HG02938 (cell line): ENCODE measurements at regions not wholly inside any gene's neighbourhood (a gene's known extent, or its start where the extent isn't known, plus 50 kb on each side); places are given as distances from the start of the nearest gene placed in this dataset.

Experiments used
- ATAC-seq: cut with Tn5 transposase; IDR thresholded peaks from one replicate; pipeline ENCODE4 v1.9.1; 2021; ENCODE audit warnings: mild to moderate bottlenecking, moderate library complexity; ENCODE audit not compliant: unreplicated experiment

DNA sequence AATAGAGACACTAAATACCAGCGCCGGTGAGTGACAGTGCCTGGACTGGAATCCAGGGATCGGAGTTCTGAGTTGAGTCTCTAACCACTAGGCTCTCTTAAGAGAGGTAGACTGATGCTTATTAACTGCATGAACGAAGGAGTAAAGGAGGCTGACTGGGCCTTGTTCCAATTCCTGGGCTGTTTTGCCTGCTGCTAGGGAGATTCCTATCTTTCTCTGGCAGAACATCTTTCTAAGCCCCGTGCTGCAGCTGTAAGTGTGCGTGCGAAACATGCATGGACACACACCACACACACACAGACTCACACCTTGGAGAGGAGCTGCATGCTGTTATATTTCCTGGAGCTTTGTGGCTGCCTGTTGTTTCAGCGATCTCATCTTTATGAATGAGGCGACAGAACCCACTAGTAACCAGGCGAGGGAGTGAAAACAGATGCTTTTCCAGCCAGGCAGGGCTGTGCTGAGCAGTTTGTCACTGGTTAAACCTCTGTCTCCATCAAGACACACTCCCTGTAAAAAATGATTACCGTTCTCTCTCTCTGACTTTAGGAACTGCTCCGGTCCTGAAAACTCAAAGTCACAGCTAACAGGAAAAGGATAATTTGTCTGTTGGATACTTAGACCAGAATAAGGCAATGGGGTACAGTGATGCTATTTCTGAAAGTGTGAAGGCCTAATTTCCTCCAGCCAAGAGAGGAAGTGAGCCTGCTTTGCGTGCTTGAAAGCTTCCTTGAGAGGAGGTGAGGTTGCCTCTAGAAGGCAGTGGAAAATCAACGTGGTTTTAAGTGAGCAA is 157.4 kb upstream of the ZNF217 start:
- ATAC-seq = peak; percentile 86

- no peak for ATAC-seq
Measured at GRCh38 chr20:53749499-53749898, 155.9 kb upstream of the ZNF217 start.

GRCh38 chr20:53748821-53749421 is 155.3 kb upstream of the ZNF217 start:
- ATAC-seq = no peak

GRCh38 chr20:53748176-53748575 is 154.5 kb upstream of the ZNF217 start:
- ATAC-seq = no peak

DNA sequence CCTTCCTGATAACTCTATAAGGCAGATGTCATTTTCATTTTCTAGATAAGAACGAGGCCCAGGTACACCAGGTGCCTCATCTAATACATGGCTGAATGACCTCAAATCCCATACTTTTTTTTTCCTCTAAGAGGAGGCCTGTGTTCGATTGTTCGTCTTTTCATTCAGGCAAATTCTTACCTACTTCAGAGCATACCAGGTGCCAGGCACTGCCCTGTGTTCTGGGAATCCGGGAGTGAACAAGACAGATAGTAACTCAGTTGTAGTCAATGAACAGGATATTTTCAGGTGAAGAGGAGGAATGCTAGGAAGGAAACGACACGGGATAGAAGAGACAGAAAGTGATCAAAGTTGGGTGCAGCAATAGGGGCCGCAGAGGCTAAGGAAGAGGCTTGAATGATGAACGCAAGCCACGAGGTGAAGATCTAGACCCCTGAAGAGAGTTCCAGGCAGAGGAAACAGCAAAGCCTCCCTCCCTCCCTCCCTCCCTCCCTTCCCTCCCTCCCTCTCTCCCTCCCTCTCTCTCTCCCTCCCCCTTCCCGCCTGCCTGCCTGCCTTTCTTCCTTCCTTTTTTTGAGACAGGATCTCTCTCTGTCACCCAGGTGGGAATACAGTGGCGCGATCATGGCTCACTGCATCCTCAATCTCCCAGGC is 150.1 kb upstream of the ZNF217 start:
- ATAC-seq = no peak

- no peak for ATAC-seq
Measured at GRCh38 chr20:53742685-53743081, 149.0 kb upstream of the ZNF217 start.

DNA sequence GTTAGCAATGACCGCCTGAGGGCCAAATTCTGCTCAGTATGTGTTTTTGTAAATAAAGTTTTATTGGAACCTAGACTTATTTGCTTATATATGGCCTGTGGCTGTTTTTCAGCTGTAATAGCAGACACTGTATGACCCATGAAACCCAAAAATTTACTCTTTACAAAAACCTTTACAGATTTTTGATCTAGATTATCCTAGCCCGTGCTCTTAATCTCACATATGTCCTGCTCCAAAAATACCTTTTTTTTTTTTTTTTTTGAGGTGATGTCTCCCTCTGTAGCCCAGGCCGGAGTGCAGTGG is 148.0 kb upstream of the ZNF217 start:
- no peak for ATAC-seq

DNA sequence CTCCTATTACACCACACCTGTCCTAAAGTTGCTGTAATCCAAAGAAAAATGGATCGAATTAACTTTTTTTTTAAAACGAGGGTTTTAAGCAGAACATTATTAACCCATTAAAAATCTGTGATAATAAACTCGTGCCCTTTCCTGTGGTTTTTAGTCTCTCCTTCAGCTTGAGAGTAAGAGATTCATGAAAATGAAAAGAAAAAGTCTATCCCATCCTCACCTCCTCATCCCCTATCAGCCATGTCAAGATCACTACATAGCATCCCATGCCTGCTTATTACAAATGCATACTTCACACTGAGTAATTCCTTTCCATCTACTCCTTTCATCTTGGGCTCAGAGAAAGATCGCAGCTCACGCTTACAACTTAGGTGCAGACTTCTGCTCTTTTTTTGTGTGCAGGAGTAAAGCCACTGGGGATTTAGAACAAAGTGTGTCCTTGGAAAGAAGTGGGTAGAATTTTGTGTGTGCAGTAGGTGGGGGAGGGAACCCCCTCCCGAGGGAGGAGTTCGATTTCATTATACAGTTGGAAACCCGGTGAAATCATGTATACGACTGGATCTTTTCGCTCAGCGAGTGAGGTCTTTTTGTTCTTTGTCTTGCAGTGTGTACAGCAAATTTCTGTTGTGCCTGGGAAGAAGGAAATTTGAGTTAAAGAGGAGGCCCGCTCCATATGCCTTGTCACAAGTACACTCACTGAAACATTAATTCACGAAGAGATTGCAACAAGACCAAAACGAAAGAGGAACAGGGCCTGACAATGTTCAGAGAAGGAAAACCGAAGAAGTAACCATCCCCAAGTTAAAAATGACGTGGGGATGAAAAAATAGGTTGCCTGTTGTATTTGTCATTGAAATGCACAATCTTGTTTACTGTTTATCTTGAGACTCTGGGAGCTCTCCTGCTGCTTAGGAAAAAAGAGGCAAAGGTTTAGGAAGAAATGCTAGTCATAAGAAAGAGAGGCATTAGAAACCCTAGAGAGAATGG is 146.5 kb upstream of the ZNF217 start:
- peak; percentile 50 for ATAC-seq

- ATAC-seq = no peak
Measured at GRCh38 chr20:53738945-53739798, 145.5 kb upstream of the ZNF217 start.

DNA sequence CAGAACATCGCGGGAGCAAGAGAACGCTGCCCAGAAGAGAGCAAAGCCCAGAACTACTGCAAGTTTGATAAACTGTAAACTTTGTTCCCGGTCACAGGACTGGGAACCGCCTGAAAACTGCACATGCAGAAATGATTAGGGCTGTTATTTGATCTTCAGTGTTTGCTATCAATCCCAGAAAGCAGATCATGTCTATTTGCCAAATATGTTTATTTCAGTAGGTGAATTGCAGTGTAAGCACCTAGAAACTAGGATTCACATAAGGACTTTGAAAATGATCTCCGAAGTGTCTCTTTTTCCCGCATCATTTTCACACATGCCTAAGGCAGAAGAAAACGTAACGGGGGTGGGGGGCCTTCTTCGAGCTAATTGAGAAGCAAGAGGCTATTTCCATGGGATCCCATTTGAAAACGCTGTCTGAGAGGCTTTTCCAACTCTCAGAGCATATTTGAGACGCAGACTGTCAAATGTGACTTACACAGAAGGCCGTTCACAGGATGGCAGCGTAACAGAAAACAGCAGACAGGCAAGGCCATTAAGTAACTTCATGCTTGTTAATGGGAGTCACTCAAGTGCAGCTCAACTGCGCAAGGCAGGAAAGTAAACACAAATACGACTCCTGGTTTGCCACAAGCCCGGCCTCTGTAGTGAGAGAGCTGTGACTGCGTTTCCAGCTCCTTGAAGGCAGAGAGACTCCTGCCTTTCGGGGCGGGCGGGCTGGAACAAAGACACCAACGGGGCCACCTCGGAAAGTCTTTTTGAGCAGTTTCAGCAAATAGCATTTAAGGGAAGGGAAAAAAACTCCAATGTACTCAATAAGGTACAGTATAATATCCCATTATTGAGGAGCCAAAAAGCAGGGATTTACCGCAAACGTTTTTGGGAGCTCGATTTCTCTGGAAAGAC is 144.7 kb upstream of the ZNF217 start:
- no peak for ATAC-seq

- ATAC-seq = no peak
Measured at GRCh38 chr20:53737396-53738038, 143.9 kb upstream of the ZNF217 start.

DNA sequence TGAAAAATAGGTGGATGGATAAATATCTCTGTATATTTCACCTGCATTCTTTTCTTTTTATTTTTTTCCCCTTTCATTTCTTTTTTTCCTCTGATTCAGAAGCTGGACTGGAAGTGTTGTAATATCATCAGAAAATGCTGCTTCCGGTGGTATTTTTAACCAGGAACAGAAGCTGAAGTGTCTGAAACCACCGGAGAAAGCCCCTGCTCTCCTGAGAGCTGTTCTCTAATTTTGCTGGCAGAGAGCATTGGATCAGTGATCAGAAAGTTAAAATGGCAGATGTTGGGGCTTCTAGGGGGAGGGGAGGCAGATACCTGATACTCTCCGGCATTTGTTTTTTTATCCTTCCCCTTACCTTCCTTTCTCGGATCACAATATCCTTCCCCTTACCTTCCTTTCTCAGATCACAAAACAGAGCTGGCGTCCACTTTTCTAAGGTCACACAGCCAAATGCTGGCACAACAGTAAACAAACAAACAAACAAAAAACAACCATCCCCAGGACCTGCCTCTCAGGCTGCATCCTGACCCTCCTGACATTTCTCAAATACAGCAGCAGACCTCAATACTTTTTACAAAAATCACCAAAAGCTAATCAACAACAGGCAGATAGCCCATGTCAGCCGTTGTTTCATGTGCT is 143.2 kb upstream of the ZNF217 start:
- no peak for ATAC-seq

DNA sequence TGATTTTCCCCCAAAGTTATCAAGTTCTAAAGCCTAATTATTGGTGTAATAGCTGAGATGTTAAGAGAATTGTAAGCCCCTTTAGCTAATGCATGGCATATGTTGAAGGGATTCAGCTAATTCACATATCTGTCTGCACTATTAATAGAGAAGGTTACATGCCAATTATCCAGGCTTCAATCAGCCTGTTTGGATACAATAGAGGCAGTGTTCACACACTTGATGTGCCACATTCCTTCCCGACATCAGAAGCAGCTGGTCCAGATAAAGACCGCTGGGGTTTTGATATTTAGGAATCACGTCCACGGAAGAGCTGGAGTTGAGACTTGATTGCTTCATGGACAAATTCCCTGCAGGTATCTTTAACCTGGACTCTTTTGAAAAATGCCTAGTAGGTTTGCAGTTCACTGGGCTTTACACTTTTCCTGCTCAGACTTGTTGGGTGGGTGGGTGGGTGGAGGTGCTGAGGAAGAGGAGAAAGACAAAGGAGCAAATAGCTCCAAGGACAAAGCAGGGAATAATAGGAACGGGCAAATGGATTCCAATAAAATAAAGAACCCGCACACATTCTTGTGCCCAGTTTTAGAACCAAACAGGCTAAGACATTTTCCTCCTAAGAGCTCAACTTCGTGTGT is 142.6 kb upstream of the ZNF217 start:
- ATAC-seq = no peak

- ATAC-seq = no peak
Measured at GRCh38 chr20:53735536-53736050, 142.0 kb upstream of the ZNF217 start.

- ATAC-seq = no peak
Measured at GRCh38 chr20:53734006-53734688, 140.5 kb upstream of the ZNF217 start.

- no peak for ATAC-seq
Measured at GRCh38 chr20:53731595-53731994, 138.0 kb upstream of the ZNF217 start.

GRCh38 chr20:53728359-53728758 is 134.7 kb upstream of the ZNF217 start:
- ATAC-seq = no peak
